ENCODE measurements at regions not wholly inside any gene's neighbourhood (a gene's known extent, or its start where the extent isn't known, plus 50 kb on each side); places are given as distances from the start of the nearest gene placed in this dataset.

GRCh38 chr12:125330645-125331341 lies 265.6 kb downstream of the AACS start (continued):
- TF ChIP-seq BACH1 (IDR thresholded peaks at IDR 0.05; ENCODE audit: low read length) (no peak), SRF (IDR thresholded peaks at IDR 0.05; ENCODE audit: low read depth, low read length) (no peak), RAD21 (IDR thresholded peaks at IDR 0.05 in 1 of 2, conservative IDR thresholded peaks at IDR 0.05 in 1 of 2; ENCODE audit: low read depth in 2 of 2, low read length in 2 of 2) (peak; percentile 85 to 88), KDM1A (IDR thresholded peaks at IDR 0.05; ENCODE audit: borderline replicate concordance, low read length) (no peak), PHF8 (conservative IDR thresholded peaks at IDR 0.05; ENCODE audit: low read depth, low read length) (0 out of 2 replicates have a peak, but pooled peaks have one; percentile 26), RXRA (IDR thresholded peaks at IDR 0.05; ENCODE audit: insufficient read depth, low read depth, low read length) (no peak), SIN3A (conservative IDR thresholded peaks at IDR 0.05 in 1 of 2, IDR thresholded peaks at IDR 0.05 in 1 of 2; ENCODE audit: low read depth in 1 of 2, low read length in 2 of 2) (no peak), JUND (IDR thresholded peaks at IDR 0.05; ENCODE audit: low read length) (no peak), KDM4A (IDR thresholded peaks at IDR 0.05; ENCODE audit: low read depth, low read length, severe bottlenecking) (no peak), BCL11A (IDR thresholded peaks at IDR 0.05; ENCODE audit: low read depth in 2 of 2, low read length in 2 of 2) (no peak), BRCA1 (IDR thresholded peaks at IDR 0.05; ENCODE audit: low read depth, low read length) (no peak), CREB1 (IDR thresholded peaks at IDR 0.05) (no peak), MAFK (IDR thresholded peaks at IDR 0.05; ENCODE audit: low read depth, low read length) (no peak), CBX5 (IDR thresholded peaks at IDR 0.05; ENCODE audit: low read depth, low read length) (no peak), ZNF274 (IDR thresholded peaks at IDR 0.05; ENCODE audit: borderline replicate concordance, extremely low read depth, low read length) (no peak), HDAC6 (IDR thresholded peaks at IDR 0.05; ENCODE audit: low read depth, low read length) (no peak), SP2 (IDR thresholded peaks at IDR 0.05; ENCODE audit: low read length) (no peak), SIRT6 (IDR thresholded peaks at IDR 0.05; ENCODE audit: low read length) (no peak), YY1 (IDR thresholded peaks at IDR 0.05; ENCODE audit: low read depth, low read length) (0 out of 2 replicates have a peak, but pooled peaks have one; percentile 32), POLR2A (IDR thresholded peaks at IDR 0.05; ENCODE audit: control extremely low read depth in 1 of 2, low read depth in 2 of 2, low read length in 2 of 2) (no peak), SAP30 (IDR thresholded peaks at IDR 0.05; ENCODE audit: insufficient read depth, insufficient replicate concordance, low read length) (no peak), TAF1 (IDR thresholded peaks at IDR 0.05; ENCODE audit: low read depth, low read length) (no peak), CHD2 (IDR thresholded peaks at IDR 0.05; ENCODE audit: low read length) (no peak), ASH2L (IDR thresholded peaks at IDR 0.05; ENCODE audit: low read length) (peak; percentile 60), CEBPB (IDR thresholded peaks at IDR 0.05; ENCODE audit: low read depth, low read length) (no peak), TBP (IDR thresholded peaks at IDR 0.05; ENCODE audit: low read depth, low read length) (no peak), HDAC2 (IDR thresholded peaks at IDR 0.05; ENCODE audit: borderline replicate concordance in 1 of 2, low read depth in 2 of 2, low read length in 2 of 2) (no peak)
